ENCODE measurements at regions not wholly inside any gene's neighbourhood (a gene's known extent, or its start where the extent isn't known, plus 50 kb on each side); places are given as distances from the start of the nearest gene placed in this dataset.

DNA sequence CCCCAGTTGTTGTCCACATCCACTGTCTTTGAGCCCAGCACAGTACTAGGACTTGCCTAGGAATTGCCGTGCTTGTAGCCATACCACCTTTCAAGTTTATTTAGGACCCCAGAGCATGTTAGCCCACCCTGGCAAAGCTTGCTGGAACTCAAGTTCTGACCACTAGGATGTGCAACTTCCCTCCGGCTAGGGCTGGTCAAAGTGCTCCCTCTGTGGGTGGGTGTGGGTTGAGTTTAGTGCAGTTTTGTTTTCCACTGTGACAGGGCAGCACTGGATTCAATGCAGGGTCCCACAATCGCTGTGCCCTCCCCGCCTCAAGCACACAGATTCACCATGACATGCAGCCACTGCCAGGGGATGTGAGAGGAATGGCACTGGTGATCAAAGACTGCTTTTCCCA is 96.0 kb downstream of the RASGEF1B start:
- H3K27ac ChIP-seq (ENCODE audit: low read length), result no peak overlapping the region
- POLR2A ChIA-PET, result no interaction called here
- Mint-ChIP-seq H3K27me3 (peaks cover 9 to 30% of the 10 kb centered on the region in 2 donors), H3K4me1 (no peaks in the 10 kb centered on the region), H3K36me3 (no peaks in the 10 kb centered on the region), H3K4me3 (no peak overlapping the region), H3K27ac (no peak overlapping the region), H3K9me3 (peaks cover 0 to 5% (median 0%) of the 10 kb centered on the region in 3 donors)
- H3K36me3 ChIP-seq (ENCODE audit: control insufficient read depth in 2 of 2, extremely low read depth in 1 of 2, insufficient read depth in 1 of 2, low read length in 1 of 2), result no peaks in the 10 kb centered on the region
- DNase-seq, result no peak
- WGBS (ENCODE audit: insufficient coverage), result no CpG with 5 or more reads among the region's 4 CpGs
- no peak overlapping the region for H3K4me3 ChIP-seq (ENCODE audit: control insufficient read depth in 1 of 2, extremely low read depth in 1 of 2, low read length in 1 of 2)
- peaks cover 0 to 16% of the 10 kb centered on the region in 2 experiments for H3K27me3 ChIP-seq (replicated peaks in 1 of 2; ENCODE audit: control insufficient read depth in 2 of 2, extremely low read depth in 1 of 2, insufficient read depth in 2 of 2, low read length in 1 of 2)
- no peak for ATAC-seq (replicated peaks in 1 of 4)
- CTCF ChIA-PET, result no interaction called here
- no peaks in the 10 kb centered on the region for H3K4me1 ChIP-seq (ENCODE audit: control insufficient read depth in 1 of 2, extremely low read depth in 1 of 2, insufficient read depth in 2 of 2, low read length in 2 of 2)
- H3K9me3 ChIP-seq, result no peaks in the 10 kb centered on the region

DNA sequence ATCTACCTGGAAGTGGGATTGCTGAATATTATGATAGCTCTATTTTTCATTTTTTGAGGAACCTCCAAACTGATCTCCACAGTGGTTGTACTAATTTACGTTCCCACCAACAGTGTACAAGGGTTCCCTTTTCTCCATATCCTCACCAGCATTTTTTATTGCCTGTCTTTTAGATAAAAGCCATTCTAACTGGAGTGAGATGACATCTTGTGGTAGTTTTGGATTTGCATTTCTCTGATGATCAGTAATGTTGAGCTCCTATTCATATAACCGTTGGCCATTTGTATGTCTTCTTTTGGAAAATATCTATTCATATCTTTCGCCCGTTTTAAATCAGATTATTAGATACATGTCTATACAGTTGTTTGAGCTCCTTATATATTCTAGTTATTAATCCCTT is 101.8 kb downstream of the RASGEF1B start:
- no peak overlapping the region for H3K27ac ChIP-seq (ENCODE audit: low read length)
- no peaks in the 10 kb centered on the region for H3K36me3 ChIP-seq (ENCODE audit: control insufficient read depth in 2 of 2, extremely low read depth in 1 of 2, insufficient read depth in 1 of 2, low read length in 1 of 2)
- Mint-ChIP-seq H3K36me3 (no peaks in the 10 kb centered on the region), H3K9me3 (peaks cover 0 to 5% (median 5%) of the 10 kb centered on the region in 3 donors), H3K4me1 (no peaks in the 10 kb centered on the region), H3K27ac (no peak overlapping the region), H3K27me3 (peaks cover 4 to 16% of the 10 kb centered on the region in 2 donors), H3K4me3 (no peak overlapping the region)
- H3K4me1 ChIP-seq (ENCODE audit: control insufficient read depth in 1 of 2, extremely low read depth in 1 of 2, insufficient read depth in 2 of 2, low read length in 2 of 2), result no peaks in the 10 kb centered on the region
- ChIA-PET CTCF (no interaction called here), POLR2A (no interaction called here)
- WGBS (ENCODE audit: insufficient coverage), result no CpG with 5 or more reads among the region's 4 CpGs
- no peak for DNase-seq
- no peak overlapping the region for H3K4me3 ChIP-seq (ENCODE audit: control insufficient read depth in 1 of 2, extremely low read depth in 1 of 2, low read length in 1 of 2)
- no peak for ATAC-seq (replicated peaks in 1 of 4)
- H3K9me3 ChIP-seq, result no peaks in the 10 kb centered on the region
- peaks cover 0 to 7% of the 10 kb centered on the region in 2 experiments for H3K27me3 ChIP-seq (replicated peaks in 1 of 2; ENCODE audit: control insufficient read depth in 2 of 2, extremely low read depth in 1 of 2, insufficient read depth in 2 of 2, low read length in 1 of 2)

DNA sequence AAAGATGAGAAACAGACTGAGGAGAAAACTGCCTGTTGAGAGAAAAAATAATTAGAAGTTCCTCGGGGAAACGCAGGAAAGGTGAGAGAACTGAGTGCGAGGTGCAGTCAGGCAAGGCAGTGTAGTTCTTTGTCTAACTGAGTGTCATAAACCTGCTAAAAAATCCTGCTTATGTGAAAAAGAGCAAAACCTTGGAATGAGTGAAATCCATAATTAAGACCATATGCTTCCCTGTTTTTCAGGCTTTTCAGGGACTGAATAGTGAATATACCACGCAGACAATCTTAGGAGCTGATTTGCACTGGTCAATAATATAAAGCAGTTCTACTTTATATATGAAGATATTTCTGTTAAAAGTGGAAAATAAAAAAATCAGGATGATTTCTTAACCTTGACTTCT is 104.9 kb downstream of the RASGEF1B start:
- no peaks in the 10 kb centered on the region for H3K4me1 ChIP-seq (ENCODE audit: control insufficient read depth in 1 of 2, extremely low read depth in 1 of 2, insufficient read depth in 2 of 2, low read length in 2 of 2)
- POLR2A ChIA-PET, result interaction anchor here in 1 of 2 donors (0.6 kb wide), 1 partner anchor 779 kb away, joined by 6 read pairs; no protein-coding TSS in a partner anchor
- no peaks in the 10 kb centered on the region for H3K36me3 ChIP-seq (ENCODE audit: control insufficient read depth in 2 of 2, extremely low read depth in 1 of 2, insufficient read depth in 1 of 2, low read length in 1 of 2)
- peaks cover 5 to 21% of the 10 kb centered on the region in 2 donors for H3K27me3 Mint-ChIP-seq
- no peak overlapping the region for H3K27ac ChIP-seq (ENCODE audit: low read length)
- H3K4me3 Mint-ChIP-seq, result no peak overlapping the region
- H3K27me3 ChIP-seq (replicated peaks in 1 of 2; ENCODE audit: control insufficient read depth in 2 of 2, extremely low read depth in 1 of 2, insufficient read depth in 2 of 2, low read length in 1 of 2), result peaks cover 0 to 3% of the 10 kb centered on the region in 2 experiments
- no peaks in the 10 kb centered on the region for H3K36me3 Mint-ChIP-seq
- no peak overlapping the region for H3K4me3 ChIP-seq (ENCODE audit: control insufficient read depth in 1 of 2, extremely low read depth in 1 of 2, low read length in 1 of 2)
- DNase-seq (no peak), ATAC-seq (replicated peaks in 1 of 4) (no peak)
- CTCF ChIA-PET, result no interaction called here
- no peaks in the 10 kb centered on the region for H3K4me1 Mint-ChIP-seq
- H3K9me3 Mint-ChIP-seq, result peaks cover 0 to 5% (median 0%) of the 10 kb centered on the region in 3 donors
- H3K9me3 ChIP-seq, result no peaks in the 10 kb centered on the region
- no peak overlapping the region for H3K27ac Mint-ChIP-seq
- WGBS (ENCODE audit: insufficient coverage), result 100% methylated on average over 3 of the region's 4 CpGs

DNA sequence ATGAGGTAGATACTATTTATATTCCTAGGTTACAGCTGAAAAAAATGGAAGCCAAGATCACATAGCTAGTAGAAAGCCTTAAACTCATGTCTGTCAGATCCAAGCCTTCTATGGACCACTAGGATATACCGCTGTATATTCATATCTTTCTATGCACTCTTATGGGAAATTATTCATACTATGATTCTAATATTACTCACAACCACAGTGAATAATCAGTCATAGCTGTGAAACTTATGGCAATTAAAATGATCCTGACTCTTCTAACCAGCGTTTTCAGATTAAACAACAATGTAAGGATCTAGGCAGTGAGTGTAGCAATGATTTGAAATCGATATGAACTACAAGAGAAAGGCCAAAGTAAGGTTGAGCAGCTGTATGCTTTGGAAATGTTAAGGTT is 111.0 kb downstream of the RASGEF1B start:
- Histone ChIP-seq H3K27ac (ENCODE audit: low read length) (no peak overlapping the region), H3K9me3 (no peaks in the 10 kb centered on the region), H3K27me3 (replicated peaks in 1 of 2; ENCODE audit: control insufficient read depth in 2 of 2, extremely low read depth in 1 of 2, insufficient read depth in 2 of 2, low read length in 1 of 2) (peaks cover 0 to 3% of the 10 kb centered on the region in 2 experiments), H3K4me3 (ENCODE audit: control insufficient read depth in 1 of 2, extremely low read depth in 1 of 2, low read length in 1 of 2) (no peak overlapping the region), H3K36me3 (ENCODE audit: control insufficient read depth in 2 of 2, extremely low read depth in 1 of 2, insufficient read depth in 1 of 2, low read length in 1 of 2) (no peaks in the 10 kb centered on the region), H3K4me1 (ENCODE audit: control insufficient read depth in 1 of 2, extremely low read depth in 1 of 2, insufficient read depth in 2 of 2, low read length in 2 of 2) (no peaks in the 10 kb centered on the region)
- Mint-ChIP-seq H3K4me1 (no peaks in the 10 kb centered on the region), H3K9me3 (no peaks in the 10 kb centered on the region), H3K27ac (no peak overlapping the region), H3K4me3 (no peak overlapping the region), H3K36me3 (no peaks in the 10 kb centered on the region), H3K27me3 (peaks cover 10 to 38% of the 10 kb centered on the region in 2 donors)
- ATAC-seq (replicated peaks in 1 of 4), result no peak
- no peak for DNase-seq
- CTCF ChIA-PET, result no interaction called here
- WGBS (ENCODE audit: insufficient coverage), result 62% methylated on average over 2 of the region's 3 CpGs
- POLR2A ChIA-PET, result no interaction called here

DNA sequence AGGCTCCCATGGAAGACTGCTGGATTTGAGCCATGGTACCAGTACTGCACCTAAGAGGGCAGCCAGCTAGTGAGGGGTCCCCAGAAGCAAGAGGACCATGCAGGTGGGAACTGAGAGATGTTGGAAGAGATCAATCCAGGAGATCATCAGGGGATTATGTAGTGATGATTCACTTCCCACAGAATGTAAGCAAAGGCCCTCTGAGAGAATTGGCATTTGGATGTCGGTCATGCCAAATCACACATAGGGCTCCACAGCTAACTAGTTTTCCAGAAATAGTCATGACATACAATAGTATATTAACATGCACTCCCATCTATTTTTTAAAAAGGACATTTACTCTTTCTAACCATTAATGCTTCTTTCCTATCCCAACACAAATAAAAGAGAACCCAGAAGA is 112.5 kb downstream of the RASGEF1B start:
- no CpG with 5 or more reads among the region's 1 CpG for WGBS (ENCODE audit: insufficient coverage)
- CTCF ChIA-PET, result no interaction called here

DNA sequence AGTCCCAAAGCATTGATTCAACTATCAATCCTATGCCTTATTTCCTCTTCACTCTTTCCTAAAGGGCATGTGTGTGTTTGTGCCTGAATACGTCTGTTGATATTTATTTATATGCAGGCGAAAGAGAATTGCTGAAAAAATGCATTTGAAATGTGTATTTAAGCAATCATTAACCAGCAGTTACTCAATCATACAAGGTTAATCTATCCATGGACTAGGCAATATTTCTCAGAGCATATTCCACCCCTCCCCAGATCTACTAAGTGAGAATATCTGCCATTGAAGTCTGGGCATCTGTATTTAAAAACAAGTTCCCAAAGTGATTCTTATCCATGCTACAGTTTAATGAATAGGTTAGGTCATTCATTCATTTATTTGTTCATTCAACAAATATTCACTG is 113.6 kb downstream of the RASGEF1B start:
- Mint-ChIP-seq H3K27me3 (peaks cover 13 to 36% of the 10 kb centered on the region in 2 donors), H3K4me1 (no peaks in the 10 kb centered on the region), H3K27ac (no peak overlapping the region), H3K9me3 (no peaks in the 10 kb centered on the region), H3K4me3 (no peak overlapping the region), H3K36me3 (no peaks in the 10 kb centered on the region)
- Histone ChIP-seq H3K4me1 (ENCODE audit: control insufficient read depth in 1 of 2, extremely low read depth in 1 of 2, insufficient read depth in 2 of 2, low read length in 2 of 2) (no peaks in the 10 kb centered on the region), H3K36me3 (ENCODE audit: control insufficient read depth in 2 of 2, extremely low read depth in 1 of 2, insufficient read depth in 1 of 2, low read length in 1 of 2) (no peaks in the 10 kb centered on the region), H3K9me3 (no peaks in the 10 kb centered on the region), H3K27ac (ENCODE audit: low read length) (no peak overlapping the region), H3K4me3 (ENCODE audit: control insufficient read depth in 1 of 2, extremely low read depth in 1 of 2, low read length in 1 of 2) (no peak overlapping the region), H3K27me3 (replicated peaks in 1 of 2; ENCODE audit: control insufficient read depth in 2 of 2, extremely low read depth in 1 of 2, insufficient read depth in 2 of 2, low read length in 1 of 2) (no peaks in the 10 kb centered on the region)
- no peak for DNase-seq
- ATAC-seq (replicated peaks in 1 of 4), result no peak
- ChIA-PET CTCF (no interaction called here), POLR2A (interaction anchor here in 1 of 2 donors (0.6 kb wide), 1 partner anchor 9 kb away, joined by 3 read pairs; no protein-coding TSS in a partner anchor)
- WGBS (ENCODE audit: insufficient coverage), result no CpG with 5 or more reads among the region's 2 CpGs

More for the DNA sequence above, 112.5 kb downstream of the RASGEF1B start:
- Histone ChIP-seq H3K27ac (ENCODE audit: low read length) (no peak overlapping the region), H3K9me3 (no peaks in the 10 kb centered on the region), H3K4me1 (ENCODE audit: control insufficient read depth in 1 of 2, extremely low read depth in 1 of 2, insufficient read depth in 2 of 2, low read length in 2 of 2) (no peaks in the 10 kb centered on the region), H3K36me3 (ENCODE audit: control insufficient read depth in 2 of 2, extremely low read depth in 1 of 2, insufficient read depth in 1 of 2, low read length in 1 of 2) (no peaks in the 10 kb centered on the region), H3K4me3 (ENCODE audit: control insufficient read depth in 1 of 2, extremely low read depth in 1 of 2, low read length in 1 of 2) (no peak overlapping the region), H3K27me3 (replicated peaks in 1 of 2; ENCODE audit: control insufficient read depth in 2 of 2, extremely low read depth in 1 of 2, insufficient read depth in 2 of 2, low read length in 1 of 2) (no peaks in the 10 kb centered on the region)
- ATAC-seq (replicated peaks in 1 of 4), result no peak
- peaks cover 10 to 35% of the 10 kb centered on the region in 2 donors for H3K27me3 Mint-ChIP-seq
- H3K36me3 Mint-ChIP-seq, result no peaks in the 10 kb centered on the region
- H3K4me1 Mint-ChIP-seq, result no peaks in the 10 kb centered on the region
- H3K27ac Mint-ChIP-seq, result no peak overlapping the region
- no peaks in the 10 kb centered on the region for H3K9me3 Mint-ChIP-seq
- DNase-seq, result no peak
- no peak overlapping the region for H3K4me3 Mint-ChIP-seq
- POLR2A ChIA-PET, result no interaction called here

- Histone ChIP-seq H3K27me3 (replicated peaks in 1 of 2; ENCODE audit: control insufficient read depth in 2 of 2, extremely low read depth in 1 of 2, insufficient read depth in 2 of 2, low read length in 1 of 2) (no peaks in the 10 kb centered on the region), H3K4me3 (ENCODE audit: control insufficient read depth in 1 of 2, extremely low read depth in 1 of 2, low read length in 1 of 2) (no peak overlapping the region), H3K4me1 (ENCODE audit: control insufficient read depth in 1 of 2, extremely low read depth in 1 of 2, insufficient read depth in 2 of 2, low read length in 2 of 2) (no peaks in the 10 kb centered on the region), H3K9me3 (no peaks in the 10 kb centered on the region), H3K36me3 (ENCODE audit: control insufficient read depth in 2 of 2, extremely low read depth in 1 of 2, insufficient read depth in 1 of 2, low read length in 1 of 2) (no peaks in the 10 kb centered on the region), H3K27ac (ENCODE audit: low read length) (no peak overlapping the region)
- H3K27me3 Mint-ChIP-seq, result peaks cover 21 to 39% of the 10 kb centered on the region in 2 donors
- ChIA-PET CTCF (no interaction called here), POLR2A (no interaction called here)
- no peaks in the 10 kb centered on the region for H3K4me1 Mint-ChIP-seq
- no peak for DNase-seq
- whole genome bisulfite sequencing (ENCODE audit: insufficient coverage), result no CpG with 5 or more reads among the region's 1 CpG
- H3K9me3 Mint-ChIP-seq, result no peaks in the 10 kb centered on the region
- no peak for ATAC-seq (replicated peaks in 1 of 4)
- H3K27ac Mint-ChIP-seq, result no peak overlapping the region
- no peaks in the 10 kb centered on the region for H3K36me3 Mint-ChIP-seq
- no peak overlapping the region for H3K4me3 Mint-ChIP-seq
Observed at GRCh38 chr4:81356621-81357020, 115.1 kb downstream of the RASGEF1B start.

Data from T-cell (primary cell).